ENCODE measurements at regions not wholly inside any gene's neighbourhood (a gene's known extent, or its start where the extent isn't known, plus 50 kb on each side); places are given as distances from the start of the nearest gene placed in this dataset.

- TF ChIP-seq POLR2A (IDR thresholded peaks at IDR 0.05) (no peak), CTCF (IDR thresholded peaks at IDR 0.05) (no peak)
- DNase-seq: no peak
- Histone ChIP-seq H3K4me1 (no peaks in the 10 kb centered on the region), H3K4me3 (no peak overlapping the region), H3K27me3 (no peaks in the 10 kb centered on the region), H3K9me3 (no peaks in the 10 kb centered on the region), H3K27ac (no peak overlapping the region), H3K36me3 (no peaks in the 10 kb centered on the region)
These were observed 121.1 kb downstream of the DDX1 start for GRCh38 chr2:15712551-15713342.

- H3K36me3 ChIP-seq: no peaks in the 10 kb centered on the region
- H3K9me3 ChIP-seq: no peaks in the 10 kb centered on the region
- TF ChIP-seq CTCF (IDR thresholded peaks at IDR 0.05): no peak
- TF ChIP-seq POLR2A (IDR thresholded peaks at IDR 0.05): no peak
- H3K4me1 ChIP-seq: no peaks in the 10 kb centered on the region
- no peak for DNase-seq
- H3K4me3 ChIP-seq: no peak overlapping the region
- no peaks in the 10 kb centered on the region for H3K27me3 ChIP-seq
- no peak overlapping the region for H3K27ac ChIP-seq
These were observed 121.8 kb downstream of the DDX1 start for GRCh38 chr2:15713475-15713874.

- DNase-seq: no peak
These were observed 122.3 kb downstream of the DDX1 start for GRCh38 chr2:15714002-15714401.

GRCh38 chr2:15714609-15715008, 122.9 kb downstream of the DDX1 start:
- Histone ChIP-seq H3K4me1 (no peaks in the 10 kb centered on the region), H3K4me3 (no peak overlapping the region), H3K27ac (no peak overlapping the region), H3K36me3 (no peaks in the 10 kb centered on the region), H3K9me3 (no peaks in the 10 kb centered on the region), H3K27me3 (no peaks in the 10 kb centered on the region)
- DNase-seq: no peak
- TF ChIP-seq CTCF (IDR thresholded peaks at IDR 0.05): no peak
- TF ChIP-seq POLR2A (IDR thresholded peaks at IDR 0.05): no peak

More at GRCh38 chr2:15714002-15714401, 122.3 kb downstream of the DDX1 start:
- H3K36me3 ChIP-seq: no peaks in the 10 kb centered on the region
- no peaks in the 10 kb centered on the region for H3K4me1 ChIP-seq
- no peaks in the 10 kb centered on the region for H3K27me3 ChIP-seq
- H3K4me3 ChIP-seq: no peak overlapping the region
- TF ChIP-seq CTCF (IDR thresholded peaks at IDR 0.05) (no peak), POLR2A (IDR thresholded peaks at IDR 0.05) (no peak)
- H3K9me3 ChIP-seq: no peaks in the 10 kb centered on the region
- no peak overlapping the region for H3K27ac ChIP-seq

- H3K9me3 ChIP-seq: no peaks in the 10 kb centered on the region
- H3K27ac ChIP-seq: no peak overlapping the region
- TF ChIP-seq POLR2A (IDR thresholded peaks at IDR 0.05) (no peak), CTCF (IDR thresholded peaks at IDR 0.05) (no peak)
- H3K36me3 ChIP-seq: no peaks in the 10 kb centered on the region
- DNase-seq: no peak
- H3K4me3 ChIP-seq: no peak overlapping the region
- no peaks in the 10 kb centered on the region for H3K27me3 ChIP-seq
- no peaks in the 10 kb centered on the region for H3K4me1 ChIP-seq
These were observed 123.9 kb downstream of the DDX1 start for GRCh38 chr2:15715596-15715995.

Data from Peyer's patch (tissue), 4 donors.